ENCODE measurements at regions not wholly inside any gene's neighbourhood (a gene's known extent, or its start where the extent isn't known, plus 50 kb on each side); places are given as distances from the start of the nearest gene placed in this dataset.
"Not testable (repeated sequence)": the region's sequence is repeated elsewhere in the genome, so short reads cannot be mapped to it uniquely, and the experiment has no call there.

DNA sequence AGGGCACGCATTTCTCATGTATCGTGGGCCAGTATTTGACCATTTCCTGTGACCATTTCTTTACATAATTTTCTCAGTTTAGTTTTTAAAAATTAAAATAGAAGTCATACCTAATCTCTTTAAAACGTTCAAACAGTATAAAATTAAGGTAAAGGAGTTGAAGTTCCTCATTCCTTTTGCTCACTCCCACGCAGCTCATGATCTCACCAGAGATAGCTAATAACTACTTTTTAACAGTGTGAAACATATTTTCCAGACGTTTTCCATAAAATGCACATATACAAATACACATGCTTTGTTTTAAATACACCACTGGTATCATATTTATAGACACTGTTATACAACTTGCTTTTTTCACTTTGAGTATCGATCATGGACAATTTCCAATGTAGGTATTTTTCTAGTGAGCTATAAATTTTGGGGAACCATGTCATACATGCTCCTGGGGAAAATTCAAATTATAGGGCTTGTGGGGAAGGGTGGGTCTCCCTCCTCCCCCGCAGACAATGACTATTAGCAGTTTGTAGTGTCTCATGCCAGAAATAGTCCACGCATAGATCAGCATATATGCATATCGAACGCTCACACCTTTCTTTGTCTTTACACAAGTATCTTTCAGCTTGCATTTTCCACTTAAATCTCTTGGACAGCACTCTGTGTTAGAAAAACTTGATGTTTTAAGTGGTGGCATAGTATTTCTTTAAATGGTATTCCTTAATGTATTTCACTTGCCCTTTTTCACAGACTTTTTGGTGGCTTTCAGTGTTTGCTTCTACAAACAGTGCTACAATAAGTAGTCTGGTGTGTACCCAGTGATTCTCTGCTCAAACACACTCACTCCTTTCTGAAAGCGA is 145.5 kb upstream of the ZNF217 start:
- DNase-seq = no peak

DNA sequence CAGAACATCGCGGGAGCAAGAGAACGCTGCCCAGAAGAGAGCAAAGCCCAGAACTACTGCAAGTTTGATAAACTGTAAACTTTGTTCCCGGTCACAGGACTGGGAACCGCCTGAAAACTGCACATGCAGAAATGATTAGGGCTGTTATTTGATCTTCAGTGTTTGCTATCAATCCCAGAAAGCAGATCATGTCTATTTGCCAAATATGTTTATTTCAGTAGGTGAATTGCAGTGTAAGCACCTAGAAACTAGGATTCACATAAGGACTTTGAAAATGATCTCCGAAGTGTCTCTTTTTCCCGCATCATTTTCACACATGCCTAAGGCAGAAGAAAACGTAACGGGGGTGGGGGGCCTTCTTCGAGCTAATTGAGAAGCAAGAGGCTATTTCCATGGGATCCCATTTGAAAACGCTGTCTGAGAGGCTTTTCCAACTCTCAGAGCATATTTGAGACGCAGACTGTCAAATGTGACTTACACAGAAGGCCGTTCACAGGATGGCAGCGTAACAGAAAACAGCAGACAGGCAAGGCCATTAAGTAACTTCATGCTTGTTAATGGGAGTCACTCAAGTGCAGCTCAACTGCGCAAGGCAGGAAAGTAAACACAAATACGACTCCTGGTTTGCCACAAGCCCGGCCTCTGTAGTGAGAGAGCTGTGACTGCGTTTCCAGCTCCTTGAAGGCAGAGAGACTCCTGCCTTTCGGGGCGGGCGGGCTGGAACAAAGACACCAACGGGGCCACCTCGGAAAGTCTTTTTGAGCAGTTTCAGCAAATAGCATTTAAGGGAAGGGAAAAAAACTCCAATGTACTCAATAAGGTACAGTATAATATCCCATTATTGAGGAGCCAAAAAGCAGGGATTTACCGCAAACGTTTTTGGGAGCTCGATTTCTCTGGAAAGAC is 144.7 kb upstream of the ZNF217 start:
- DNase-seq = no peak

DNA sequence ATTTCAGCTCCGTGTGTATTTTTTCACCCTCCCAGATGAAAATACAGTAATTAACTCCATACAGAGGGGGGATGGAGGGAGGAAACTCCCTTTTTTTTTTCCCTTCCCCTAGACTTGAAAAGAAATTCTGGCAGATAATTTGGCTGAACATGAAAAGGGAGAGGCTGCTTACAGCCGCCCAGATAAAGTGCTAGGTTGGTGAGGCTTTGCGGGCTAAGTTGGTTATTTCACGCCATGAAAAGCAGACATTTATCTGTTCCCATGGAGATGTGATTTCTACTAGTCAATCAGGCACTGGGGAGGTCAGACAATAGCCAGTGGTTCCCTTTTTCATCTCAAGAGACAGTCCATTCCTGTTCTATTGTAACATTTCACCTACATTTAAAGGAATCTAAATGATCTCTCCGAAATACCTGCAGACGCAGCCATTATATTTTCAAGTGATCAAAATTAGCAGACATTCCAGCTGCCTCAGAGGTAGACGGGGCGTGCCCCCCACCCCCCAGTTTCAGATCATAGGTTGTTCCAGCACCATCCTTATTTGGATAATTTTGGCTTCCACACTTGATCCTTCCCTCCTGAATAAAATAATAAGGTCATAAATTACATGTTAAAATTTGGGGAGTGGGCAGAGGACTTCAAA is 143.9 kb upstream of the ZNF217 start:
- no peak for DNase-seq

DNA sequence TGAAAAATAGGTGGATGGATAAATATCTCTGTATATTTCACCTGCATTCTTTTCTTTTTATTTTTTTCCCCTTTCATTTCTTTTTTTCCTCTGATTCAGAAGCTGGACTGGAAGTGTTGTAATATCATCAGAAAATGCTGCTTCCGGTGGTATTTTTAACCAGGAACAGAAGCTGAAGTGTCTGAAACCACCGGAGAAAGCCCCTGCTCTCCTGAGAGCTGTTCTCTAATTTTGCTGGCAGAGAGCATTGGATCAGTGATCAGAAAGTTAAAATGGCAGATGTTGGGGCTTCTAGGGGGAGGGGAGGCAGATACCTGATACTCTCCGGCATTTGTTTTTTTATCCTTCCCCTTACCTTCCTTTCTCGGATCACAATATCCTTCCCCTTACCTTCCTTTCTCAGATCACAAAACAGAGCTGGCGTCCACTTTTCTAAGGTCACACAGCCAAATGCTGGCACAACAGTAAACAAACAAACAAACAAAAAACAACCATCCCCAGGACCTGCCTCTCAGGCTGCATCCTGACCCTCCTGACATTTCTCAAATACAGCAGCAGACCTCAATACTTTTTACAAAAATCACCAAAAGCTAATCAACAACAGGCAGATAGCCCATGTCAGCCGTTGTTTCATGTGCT is 143.2 kb upstream of the ZNF217 start:
- DNase-seq = peak; percentile 28

DNA sequence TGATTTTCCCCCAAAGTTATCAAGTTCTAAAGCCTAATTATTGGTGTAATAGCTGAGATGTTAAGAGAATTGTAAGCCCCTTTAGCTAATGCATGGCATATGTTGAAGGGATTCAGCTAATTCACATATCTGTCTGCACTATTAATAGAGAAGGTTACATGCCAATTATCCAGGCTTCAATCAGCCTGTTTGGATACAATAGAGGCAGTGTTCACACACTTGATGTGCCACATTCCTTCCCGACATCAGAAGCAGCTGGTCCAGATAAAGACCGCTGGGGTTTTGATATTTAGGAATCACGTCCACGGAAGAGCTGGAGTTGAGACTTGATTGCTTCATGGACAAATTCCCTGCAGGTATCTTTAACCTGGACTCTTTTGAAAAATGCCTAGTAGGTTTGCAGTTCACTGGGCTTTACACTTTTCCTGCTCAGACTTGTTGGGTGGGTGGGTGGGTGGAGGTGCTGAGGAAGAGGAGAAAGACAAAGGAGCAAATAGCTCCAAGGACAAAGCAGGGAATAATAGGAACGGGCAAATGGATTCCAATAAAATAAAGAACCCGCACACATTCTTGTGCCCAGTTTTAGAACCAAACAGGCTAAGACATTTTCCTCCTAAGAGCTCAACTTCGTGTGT is 142.6 kb upstream of the ZNF217 start:
- DNase-seq = no peak

DNA sequence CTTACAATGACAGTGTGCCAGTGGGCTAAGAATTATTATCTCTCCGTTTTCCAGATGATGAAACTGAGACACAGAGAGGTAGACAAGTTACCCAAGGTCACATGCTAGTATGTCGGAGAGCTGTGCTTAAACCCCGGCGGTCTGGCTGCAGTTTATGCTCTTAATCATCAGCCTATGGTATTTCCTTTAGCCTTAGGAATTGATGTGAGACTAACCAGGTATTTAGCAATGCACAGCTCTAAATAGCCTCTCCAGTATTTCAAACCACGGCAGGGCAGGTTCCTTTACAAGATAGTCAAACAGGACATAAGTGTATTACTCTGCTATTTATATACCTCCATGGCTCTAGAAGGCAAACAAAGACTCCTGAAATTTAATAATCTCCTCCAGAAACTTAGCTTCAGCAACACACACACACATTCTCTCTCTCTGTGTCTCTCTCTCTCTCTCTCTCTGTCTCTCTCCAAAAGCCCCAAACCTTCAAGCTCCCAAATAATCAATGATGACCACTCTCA is 142.0 kb upstream of the ZNF217 start:
- DNase-seq = no peak

DNA sequence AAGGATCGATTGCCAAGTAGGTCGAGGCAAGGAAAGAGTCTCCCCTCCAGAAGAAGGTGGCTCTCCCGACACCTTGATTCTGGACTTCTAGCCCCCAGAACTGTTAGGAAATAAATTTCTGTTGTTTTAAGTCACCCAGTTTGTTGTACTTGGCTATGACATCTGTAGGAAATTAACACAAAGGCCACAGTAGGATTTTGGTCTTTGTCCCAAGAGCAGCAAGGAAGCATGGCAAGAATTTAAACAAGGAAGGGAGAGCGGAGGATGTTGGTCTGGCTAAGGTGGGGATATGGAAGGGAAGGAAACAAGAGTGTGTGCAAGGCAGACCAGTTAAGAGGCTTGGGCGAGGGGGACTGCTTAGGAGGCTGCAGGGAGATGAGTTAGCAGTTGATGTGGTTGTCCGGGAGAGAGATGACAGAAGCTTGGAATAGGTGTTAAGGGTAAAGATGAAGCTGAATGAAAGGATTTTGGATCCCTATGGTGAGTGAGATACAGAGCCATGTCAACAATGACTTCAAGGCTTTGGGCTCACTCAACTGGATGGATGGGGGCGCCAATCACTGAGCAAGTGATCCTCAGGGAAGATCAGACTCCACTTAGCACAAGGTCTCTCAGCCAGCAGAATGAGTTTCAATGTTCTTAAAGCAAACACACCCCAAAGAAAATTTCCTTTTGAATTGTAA is 140.5 kb upstream of the ZNF217 start:
- no peak for DNase-seq

DNA sequence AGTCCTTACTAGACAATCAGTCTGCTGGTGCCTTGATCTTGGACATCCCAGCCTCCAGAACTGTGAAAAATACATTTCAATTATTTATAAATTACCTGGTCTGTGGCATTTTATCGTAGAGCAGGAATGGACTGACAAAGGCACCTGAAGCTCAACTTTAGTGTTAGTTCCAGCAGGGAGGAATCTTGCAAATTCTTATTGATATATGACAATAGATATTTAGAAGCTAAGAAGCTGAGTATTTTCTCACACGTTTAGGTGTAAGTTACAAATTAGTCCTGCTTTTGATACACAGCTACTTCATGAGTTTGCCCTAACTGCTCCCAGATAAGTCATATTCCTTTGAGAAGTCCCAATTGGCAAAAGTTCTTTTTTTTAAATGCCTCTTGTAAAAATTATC is 138.0 kb upstream of the ZNF217 start:
- no peak for DNase-seq

DNA sequence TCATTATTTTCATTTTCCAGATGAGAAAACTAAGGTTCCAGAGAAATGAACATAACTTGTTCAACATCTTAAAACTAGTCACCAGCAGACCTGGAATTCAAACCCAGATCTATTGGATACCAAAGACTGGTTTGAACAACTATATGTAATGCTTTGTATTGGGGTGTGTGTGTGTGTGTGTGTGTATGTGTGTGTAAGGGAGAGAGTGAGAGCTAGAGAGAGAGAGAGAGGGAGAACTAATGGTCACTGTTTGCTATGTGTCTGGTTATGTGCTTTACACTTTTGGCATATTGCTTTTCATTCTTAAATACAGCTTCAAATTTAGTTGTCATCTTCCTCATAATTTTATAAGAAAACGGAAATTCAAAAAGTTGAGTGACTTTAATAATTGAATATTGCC is 134.7 kb upstream of the ZNF217 start:
- DNase-seq = no peak

DNA sequence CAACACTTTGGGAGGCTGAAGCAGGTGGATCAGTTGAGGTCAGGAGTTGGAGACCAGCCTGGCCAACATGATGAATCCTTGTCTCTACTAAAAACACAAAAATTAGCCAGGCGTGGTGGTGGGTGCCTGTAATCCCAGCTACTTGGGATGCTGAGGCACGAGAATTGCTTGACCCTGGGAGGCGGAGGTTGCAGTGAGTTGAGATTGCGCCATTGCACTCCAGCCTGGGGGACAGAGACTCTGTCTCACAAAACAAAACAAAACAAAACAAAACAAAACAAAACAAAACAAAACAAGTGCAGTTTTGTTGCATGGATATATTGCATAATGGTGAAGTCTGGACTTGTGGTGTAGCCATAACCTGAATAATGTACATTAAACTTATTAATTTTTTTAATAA is 133.6 kb upstream of the ZNF217 start:
- not testable (repeated sequence) for DNase-seq

DNA sequence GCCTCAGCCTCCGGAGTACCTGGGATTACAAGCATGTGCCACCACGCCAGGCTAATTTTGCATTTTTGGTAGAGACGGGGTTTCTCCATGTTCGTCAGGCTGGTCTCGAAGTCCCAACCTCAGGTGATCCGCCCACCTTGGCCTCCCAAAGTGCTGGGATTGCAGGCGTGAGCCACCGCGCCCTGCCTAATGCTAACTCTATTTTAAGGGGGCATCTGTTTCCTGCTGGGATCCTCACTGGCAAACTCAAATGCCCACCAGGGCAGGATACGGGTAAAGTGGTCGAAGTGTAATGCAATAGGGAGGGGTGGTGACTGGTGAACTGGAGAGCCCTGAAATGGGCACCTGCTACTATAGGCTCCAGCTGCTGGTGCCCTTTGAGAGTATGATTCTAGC is 131.9 kb upstream of the ZNF217 start:
- no peak for DNase-seq

DNA sequence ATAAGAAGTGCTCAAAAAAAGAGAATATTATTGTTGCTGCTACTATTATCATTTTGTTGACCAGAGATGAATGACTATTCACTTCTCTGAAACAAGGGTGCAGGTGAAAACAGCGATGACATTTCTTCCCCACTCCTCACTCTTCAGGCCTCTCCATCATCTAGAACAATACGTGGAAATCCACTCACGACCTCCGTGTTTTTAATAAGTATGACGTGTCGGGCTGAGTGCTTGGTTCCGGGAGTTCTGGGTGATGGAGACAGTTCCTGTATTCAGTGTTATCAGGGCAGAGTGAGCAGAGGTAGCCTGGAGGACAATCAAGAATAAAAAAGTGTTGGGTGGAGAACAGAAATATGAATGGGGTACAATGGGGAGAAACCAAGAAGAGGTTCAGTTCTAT is 130.0 kb upstream of the ZNF217 start:
- no peak for DNase-seq

DNA sequence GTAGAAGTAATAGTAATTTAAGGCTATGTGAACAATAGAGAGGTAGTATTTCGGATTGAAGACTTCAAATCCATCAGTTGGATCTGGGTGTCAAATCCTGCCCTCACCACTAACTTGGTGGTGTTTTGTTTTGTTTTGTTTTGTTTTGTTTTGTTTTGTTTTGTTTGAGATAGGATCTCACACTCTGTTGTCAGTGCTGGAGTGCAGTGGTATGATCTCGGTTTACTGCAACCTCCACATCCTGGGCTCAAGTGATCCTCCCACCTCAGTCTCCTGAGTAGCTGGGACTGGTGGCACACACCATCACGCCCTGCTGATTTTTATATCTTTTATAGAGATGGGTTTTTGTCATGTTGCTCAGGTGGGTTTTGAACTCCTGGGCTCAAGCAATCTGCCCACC is 129.4 kb upstream of the ZNF217 start:
- no peak for DNase-seq

DNA sequence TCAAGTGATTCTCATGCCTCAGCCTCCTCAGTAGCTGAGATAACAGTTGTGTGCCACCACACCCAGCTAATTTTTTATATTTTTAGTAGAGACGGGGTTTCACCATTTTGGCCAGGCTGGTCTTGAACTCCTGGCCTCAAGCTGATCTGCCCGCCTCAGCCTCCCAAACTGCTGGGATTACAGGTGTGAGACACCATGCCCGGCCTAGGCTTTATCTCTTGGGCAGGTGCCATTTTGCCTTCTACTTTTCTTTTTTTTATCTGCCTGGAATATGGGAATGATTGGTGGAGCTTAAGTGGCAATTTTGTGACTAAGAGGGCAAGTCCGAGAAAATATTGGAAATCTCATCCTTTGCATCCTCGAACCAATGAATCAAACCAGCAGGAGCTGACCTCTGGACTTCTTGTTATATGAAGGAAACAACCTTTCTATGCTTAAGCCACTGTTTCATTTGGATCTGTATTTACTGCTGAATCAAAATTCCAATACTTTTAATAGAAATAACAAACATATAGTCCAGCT is 128.9 kb upstream of the ZNF217 start:
- DNase-seq = no peak

DNA sequence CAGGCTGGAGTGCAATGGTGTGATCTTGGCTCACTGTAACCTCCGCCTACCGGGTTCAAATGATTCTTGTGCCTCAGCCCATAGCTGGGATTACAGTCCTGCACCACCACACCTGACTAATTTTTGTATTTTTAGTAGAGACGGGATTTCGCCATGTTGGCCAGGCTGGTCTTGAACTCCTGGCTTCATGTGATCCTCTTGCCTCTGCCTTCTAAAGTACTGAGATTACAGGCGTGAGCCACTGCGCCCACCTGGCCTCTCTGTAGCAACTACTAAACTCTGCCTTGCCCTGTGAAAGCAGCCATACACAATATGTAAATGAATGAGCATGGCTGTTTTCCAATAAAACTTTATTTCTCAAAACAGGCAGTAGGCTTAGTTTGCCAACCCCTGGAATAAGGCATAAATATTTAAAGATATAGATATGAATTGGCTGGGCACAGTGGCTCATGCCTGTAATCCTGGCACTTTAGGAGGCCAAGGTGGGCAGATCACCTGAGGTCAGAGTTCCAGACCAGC is 127.9 kb upstream of the ZNF217 start:
- DNase-seq = not testable (repeated sequence)

DNA sequence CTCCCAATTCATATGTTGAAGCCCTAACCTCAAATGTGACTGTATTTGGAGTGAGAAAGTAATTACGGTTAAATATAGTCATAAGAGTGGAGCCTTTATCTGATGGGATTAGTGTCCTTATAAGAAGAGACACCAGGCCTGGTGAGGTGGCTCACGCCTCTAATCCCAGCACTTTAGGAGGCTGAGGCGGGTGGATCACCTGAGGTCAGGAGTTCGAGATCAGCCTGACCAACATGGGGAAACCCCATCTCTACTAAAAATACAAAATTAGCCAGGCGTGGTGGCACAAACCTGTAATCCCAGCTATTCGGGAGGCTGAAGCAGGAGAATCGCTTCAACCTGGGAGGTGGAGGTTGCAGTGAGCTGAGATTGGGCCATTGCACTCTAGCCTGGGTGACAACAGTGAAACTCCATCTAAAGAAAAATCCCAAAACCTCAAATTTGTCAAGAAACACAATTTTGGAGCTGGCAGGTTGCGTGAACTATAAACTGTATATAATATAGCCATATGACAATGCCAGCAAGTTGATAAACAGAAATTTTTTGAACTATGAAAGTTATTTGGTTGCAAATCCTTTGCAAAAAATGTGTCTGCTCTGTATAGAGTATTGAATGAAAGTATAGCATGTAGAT is 125.6 kb upstream of the ZNF217 start:
- not testable (repeated sequence) for DNase-seq

DNA sequence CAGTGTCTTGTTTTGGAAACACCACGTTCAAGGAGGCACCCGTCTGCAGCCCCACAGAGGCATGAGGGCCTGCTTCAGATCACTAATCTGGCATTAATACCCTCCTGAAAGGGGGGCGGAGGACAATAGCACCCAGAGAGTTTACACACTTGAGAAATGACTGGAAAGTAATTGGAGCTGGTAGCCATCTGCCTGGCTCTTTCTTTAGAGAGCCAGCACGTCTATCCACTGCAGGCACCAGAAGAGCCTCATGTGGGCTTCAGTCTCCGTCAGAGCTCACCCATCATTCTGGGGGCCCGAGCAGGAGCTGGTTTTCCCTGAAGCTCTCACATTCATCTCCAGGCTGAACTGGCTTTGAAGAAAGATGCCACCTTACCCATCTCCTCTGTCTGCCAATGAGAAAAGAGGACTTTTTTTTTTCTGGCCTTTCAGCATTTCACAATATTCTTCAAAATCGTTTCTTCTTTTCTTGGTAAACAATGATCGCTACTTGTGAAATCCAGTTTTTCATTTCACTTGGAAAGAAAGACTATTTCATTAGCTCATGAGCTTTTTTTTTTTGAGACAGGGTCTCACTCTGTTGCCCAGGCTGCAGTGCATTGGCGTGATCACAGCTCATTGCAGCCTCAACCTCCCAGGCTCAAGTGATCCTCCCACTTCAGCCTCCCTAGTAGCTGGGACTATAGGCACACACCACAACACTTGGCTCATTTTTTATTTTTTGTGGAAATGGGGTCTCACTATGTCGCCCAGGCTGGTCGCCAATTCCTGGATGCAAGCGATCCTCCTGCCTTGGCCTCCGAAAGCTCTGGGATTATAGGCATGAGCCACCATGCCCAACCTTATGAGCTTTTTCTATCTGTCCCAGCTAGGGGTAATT is 124.7 kb upstream of the ZNF217 start:
- DNase-seq = no peak

DNA sequence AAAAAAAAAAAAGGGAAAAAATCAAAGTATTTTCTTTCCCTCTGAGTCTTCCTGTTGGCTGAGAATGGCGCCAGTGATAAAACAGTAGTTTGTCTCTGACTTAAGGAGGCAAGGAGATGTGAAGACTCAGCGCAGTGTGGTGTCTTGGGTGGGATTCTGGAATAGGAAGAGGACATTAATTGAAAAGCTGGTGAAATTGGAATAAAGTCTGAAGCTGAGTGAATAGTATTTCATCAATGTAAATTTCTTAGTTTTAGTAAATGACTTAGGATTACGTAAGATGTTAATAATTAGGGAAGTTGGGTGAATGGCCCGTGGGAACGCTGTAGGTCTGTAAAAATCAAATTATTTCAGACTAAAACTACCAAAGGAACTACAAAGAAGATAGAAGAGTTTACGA is 122.8 kb upstream of the ZNF217 start:
- DNase-seq = no peak

DNA sequence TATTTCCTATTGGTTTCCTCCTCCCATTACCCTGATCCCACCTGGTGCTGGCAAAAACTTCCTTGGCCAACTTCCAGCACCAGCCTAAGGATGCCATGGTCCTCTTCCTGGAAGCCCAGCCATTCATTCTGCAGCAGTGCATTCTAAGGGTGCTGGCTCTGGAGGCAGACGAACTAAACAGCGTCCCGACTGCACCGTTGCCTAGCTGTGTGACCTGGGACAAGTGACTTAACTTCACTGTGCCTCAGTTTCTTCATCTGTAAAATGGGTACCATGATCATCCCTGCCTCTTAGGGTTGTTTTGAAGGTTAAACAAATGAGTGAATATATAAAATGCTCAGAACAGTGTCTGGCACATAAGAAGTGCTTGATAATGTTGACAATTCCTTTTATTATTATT is 120.9 kb upstream of the ZNF217 start:
- DNase-seq = no peak
